ENCODE measurements at regions not wholly inside any gene's neighbourhood (a gene's known extent, or its start where the extent isn't known, plus 50 kb on each side); places are given as distances from the start of the nearest gene placed in this dataset.
A peak's percentile ranks its signal among the peaks of the same experiment; 100 is the strongest.
"Not testable (repeated sequence)": the region's sequence is repeated elsewhere in the genome, so short reads cannot be mapped to it uniquely, and the experiment has no call there.

- DNase-seq = no peak
Measured at GRCh38 chr4:117699595-117699994, 334.7 kb upstream of the NDST3 start.

GRCh38 chr4:117700111-117700892 is 334.0 kb upstream of the NDST3 start:
- DNase-seq = no peak

- DNase-seq = no peak
Measured at GRCh38 chr4:117702353-117702752, 331.9 kb upstream of the NDST3 start.

GRCh38 chr4:117704721-117705120 is 329.6 kb upstream of the NDST3 start:
- no peak for DNase-seq

- DNase-seq = no peak
Measured at GRCh38 chr4:117740736-117741135, 293.6 kb upstream of the NDST3 start.

GRCh38 chr4:117745379-117745778 is 288.9 kb upstream of the NDST3 start:
- not testable (repeated sequence) for DNase-seq

- DNase-seq = no peak
Measured at GRCh38 chr4:117755438-117755837, 278.8 kb upstream of the NDST3 start.

GRCh38 chr4:117768610-117769009 is 265.7 kb upstream of the NDST3 start:
- no peak for DNase-seq

GRCh38 chr4:117770269-117771102 is 263.8 kb upstream of the NDST3 start:
- DNase-seq = no peak

GRCh38 chr4:117771647-117772337 is 262.5 kb upstream of the NDST3 start:
- no peak for DNase-seq

GRCh38 chr4:117773064-117773936 is 261.0 kb upstream of the NDST3 start:
- DNase-seq = peak; percentile 83

- DNase-seq = peak; percentile 54
Measured at GRCh38 chr4:117777721-117778120, 256.6 kb upstream of the NDST3 start.

- DNase-seq = peak; percentile 54
Measured at GRCh38 chr4:117783716-117784115, 250.6 kb upstream of the NDST3 start.

GRCh38 chr4:117784266-117784665 is 250.0 kb upstream of the NDST3 start:
- DNase-seq = no peak

GRCh38 chr4:117786566-117786965 is 247.7 kb upstream of the NDST3 start:
- DNase-seq = no peak

- no peak for DNase-seq
Measured at GRCh38 chr4:117793845-117794480, 240.3 kb upstream of the NDST3 start.

- no peak for DNase-seq
Measured at GRCh38 chr4:117796677-117797076, 237.6 kb upstream of the NDST3 start.

GRCh38 chr4:117800636-117801035 is 233.7 kb upstream of the NDST3 start:
- DNase-seq = no peak

- DNase-seq = no peak
Measured at GRCh38 chr4:117801756-117802155, 232.5 kb upstream of the NDST3 start.

- DNase-seq = no peak
Measured at GRCh38 chr4:117811731-117812130, 222.6 kb upstream of the NDST3 start.

Data from fibroblast of skin of back (primary cell).